ENCODE measurements at regions not wholly inside any gene's neighbourhood (a gene's known extent, or its start where the extent isn't known, plus 50 kb on each side); places are given as distances from the start of the nearest gene placed in this dataset.
"Not testable (repeated sequence)": the region's sequence is repeated elsewhere in the genome, so short reads cannot be mapped to it uniquely, and the experiment has no call there.

GRCh38 chr5:60455589-60455988 lies 244.4 kb downstream of the DEPDC1B start:
- Histone ChIP-seq H3K23ac (ENCODE audit: low read length in 2 of 2) (no peak overlapping the region), H3K9ac (ENCODE audit: low read length) (no peak overlapping the region), H4K91ac (ENCODE audit: low read length) (no peak overlapping the region), H2AFZ (ENCODE audit: low read depth, low read length) (no peak overlapping the region), H4K8ac (ENCODE audit: low read length) (no peak overlapping the region), H2BK5ac (ENCODE audit: low read depth, low read length, poor library complexity, severe bottlenecking) (no peak overlapping the region), H3K9me3 (ENCODE audit: control insufficient read depth, low read length) (no peaks in the 10 kb centered on the region), H3K36me3 (ENCODE audit: control insufficient read depth in 1 of 2, insufficient read depth in 2 of 2, low read depth in 1 of 2, low read length in 2 of 2) (no peaks in the 10 kb centered on the region), H3K79me1 (replicated peaks; ENCODE audit: low read length, poor library complexity, severe bottlenecking) (no peaks in the 10 kb centered on the region), H3K4ac (ENCODE audit: low read depth in 1 of 2, low read length in 2 of 2) (no peak overlapping the region), H2BK120ac (ENCODE audit: low read depth, low read length) (no peak overlapping the region), H2AK5ac (ENCODE audit: low read length, severe bottlenecking) (no peak overlapping the region), H3K4me1 (ENCODE audit: control insufficient read depth, insufficient read depth, low read depth, low read length) (no peaks in the 10 kb centered on the region), H3K27ac (ENCODE audit: low read length, poor library complexity, severe bottlenecking) (no peak overlapping the region), H2BK12ac (ENCODE audit: low read length in 2 of 2) (no peak overlapping the region), H3K4me2 (ENCODE audit: low read length, poor library complexity, severe bottlenecking) (no peak overlapping the region), H3K27me3 (ENCODE audit: control insufficient read depth in 1 of 2, insufficient read depth in 1 of 2, low read length in 2 of 2) (no peaks in the 10 kb centered on the region), H3K4me3 (ENCODE audit: insufficient read depth in 1 of 2, low read depth in 1 of 2, low read length in 2 of 2) (no peak overlapping the region), H2BK15ac (ENCODE audit: low read depth, poor library complexity, severe bottlenecking) (no peak overlapping the region), H3K18ac (ENCODE audit: low read depth in 1 of 2, low read length in 2 of 2) (no peak overlapping the region), H3K14ac (ENCODE audit: low read length in 2 of 2) (no peak overlapping the region)
- WGBS = 92% methylated on average over 2 of the region's 2 CpGs
- DNase-seq = no peak

DNA sequence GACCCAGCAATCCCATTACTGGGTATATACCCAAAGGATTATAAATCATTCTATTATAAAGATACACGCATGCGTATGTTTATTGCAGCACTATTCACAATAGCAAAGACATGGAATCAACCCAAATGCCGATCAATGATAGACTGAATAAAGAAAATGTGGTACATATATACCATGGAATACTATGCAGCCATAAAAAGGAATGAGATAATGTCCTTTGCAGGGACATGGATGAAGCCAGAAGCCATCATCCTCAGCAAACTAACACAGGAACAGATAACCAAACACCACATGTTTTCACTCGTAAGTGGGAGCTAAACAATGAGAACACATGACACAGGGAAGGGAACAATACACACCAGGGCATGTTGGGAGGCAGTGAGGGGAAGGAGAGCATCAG lies 245.7 kb downstream of the DEPDC1B start:
- no CpG with 5 or more reads among the region's 4 CpGs for WGBS
- H3K4me1 ChIP-seq (ENCODE audit: control insufficient read depth, insufficient read depth, low read depth, low read length); H3K4ac ChIP-seq (ENCODE audit: low read depth in 1 of 2, low read length in 2 of 2); H3K9me3 ChIP-seq (ENCODE audit: control insufficient read depth, low read length); DNase-seq; H3K14ac ChIP-seq (ENCODE audit: low read length in 2 of 2); H3K23ac ChIP-seq (ENCODE audit: low read length in 2 of 2); H3K18ac ChIP-seq (ENCODE audit: low read depth in 1 of 2, low read length in 2 of 2); H3K36me3 ChIP-seq (ENCODE audit: control insufficient read depth in 1 of 2, insufficient read depth in 2 of 2, low read depth in 1 of 2, low read length in 2 of 2); H3K4me2 ChIP-seq (ENCODE audit: low read length, poor library complexity, severe bottlenecking); H3K4me3 ChIP-seq (ENCODE audit: insufficient read depth in 1 of 2, low read depth in 1 of 2, low read length in 2 of 2); H2BK5ac ChIP-seq (ENCODE audit: low read depth, low read length, poor library complexity, severe bottlenecking); H3K27me3 ChIP-seq (ENCODE audit: control insufficient read depth in 1 of 2, insufficient read depth in 1 of 2, low read length in 2 of 2); H2AK5ac ChIP-seq (ENCODE audit: low read length, severe bottlenecking); H2BK15ac ChIP-seq (ENCODE audit: low read depth, poor library complexity, severe bottlenecking); H2AFZ ChIP-seq (ENCODE audit: low read depth, low read length); H2BK120ac ChIP-seq (ENCODE audit: low read depth, low read length); H3K9ac ChIP-seq (ENCODE audit: low read length); H3K27ac ChIP-seq (ENCODE audit: low read length, poor library complexity, severe bottlenecking); H4K91ac ChIP-seq (ENCODE audit: low read length); H4K8ac ChIP-seq (ENCODE audit: low read length); H3K79me1 ChIP-seq (replicated peaks; ENCODE audit: low read length, poor library complexity, severe bottlenecking): not testable (repeated sequence)
- peak overlapping the region in 1 of 2 experiments; percentile 77 for H2BK12ac ChIP-seq (ENCODE audit: low read length in 2 of 2)

- H3K4ac ChIP-seq (ENCODE audit: low read depth in 1 of 2, low read length in 2 of 2) = no peak overlapping the region
- DNase-seq = no peak
- H3K27me3 ChIP-seq (ENCODE audit: control insufficient read depth in 1 of 2, insufficient read depth in 1 of 2, low read length in 2 of 2) = no peaks in the 10 kb centered on the region
- H2BK120ac ChIP-seq (ENCODE audit: low read depth, low read length) = no peak overlapping the region
- 92% methylated on average over 3 of the region's 4 CpGs for WGBS
- no peak overlapping the region for H2AK5ac ChIP-seq (ENCODE audit: low read length, severe bottlenecking)
- no peak overlapping the region for H3K9ac ChIP-seq (ENCODE audit: low read length)
- H3K9me3 ChIP-seq (ENCODE audit: control insufficient read depth, low read length) = no peaks in the 10 kb centered on the region
- H3K36me3 ChIP-seq (ENCODE audit: control insufficient read depth in 1 of 2, insufficient read depth in 2 of 2, low read depth in 1 of 2, low read length in 2 of 2) = no peaks in the 10 kb centered on the region
- no peak overlapping the region for H2BK15ac ChIP-seq (ENCODE audit: low read depth, poor library complexity, severe bottlenecking)
- H3K4me1 ChIP-seq (ENCODE audit: control insufficient read depth, insufficient read depth, low read depth, low read length) = no peaks in the 10 kb centered on the region
- H3K18ac ChIP-seq (ENCODE audit: low read depth in 1 of 2, low read length in 2 of 2) = no peak overlapping the region
- H4K91ac ChIP-seq (ENCODE audit: low read length) = no peak overlapping the region
- no peak overlapping the region for H3K4me3 ChIP-seq (ENCODE audit: insufficient read depth in 1 of 2, low read depth in 1 of 2, low read length in 2 of 2)
- H4K8ac ChIP-seq (ENCODE audit: low read length) = no peak overlapping the region
- no peak overlapping the region for H2BK5ac ChIP-seq (ENCODE audit: low read depth, low read length, poor library complexity, severe bottlenecking)
- H3K14ac ChIP-seq (ENCODE audit: low read length in 2 of 2) = no peak overlapping the region
- H3K23ac ChIP-seq (ENCODE audit: low read length in 2 of 2) = no peak overlapping the region
- H2AFZ ChIP-seq (ENCODE audit: low read depth, low read length) = no peak overlapping the region
- no peaks in the 10 kb centered on the region for H3K79me1 ChIP-seq (replicated peaks; ENCODE audit: low read length, poor library complexity, severe bottlenecking)
- no peak overlapping the region for H3K4me2 ChIP-seq (ENCODE audit: low read length, poor library complexity, severe bottlenecking)
- no peak overlapping the region for H2BK12ac ChIP-seq (ENCODE audit: low read length in 2 of 2)
- H3K27ac ChIP-seq (ENCODE audit: low read length, poor library complexity, severe bottlenecking) = no peak overlapping the region
Observed at GRCh38 chr5:60453186-60453976, 246.6 kb downstream of the DEPDC1B start.

DNA sequence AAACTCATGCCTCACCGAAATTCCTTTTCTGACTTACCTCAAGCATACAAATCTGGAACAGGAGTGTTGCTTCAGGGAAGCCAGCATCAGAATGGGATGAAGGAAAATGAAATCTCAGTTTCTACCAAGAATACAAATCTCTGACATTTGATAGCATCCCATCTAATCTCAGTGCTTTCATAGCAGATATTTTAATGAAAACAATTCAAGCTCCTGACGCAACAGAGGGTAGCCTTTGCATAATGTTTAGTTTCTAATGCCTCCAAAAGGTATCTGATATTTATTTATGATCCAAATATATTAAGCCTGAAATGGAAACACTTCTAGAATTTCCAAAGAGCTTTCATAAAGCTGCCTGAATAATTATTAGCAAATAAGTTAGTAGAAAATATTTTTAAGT lies 251.4 kb downstream of the DEPDC1B start:
- no peak overlapping the region for H2AFZ ChIP-seq (ENCODE audit: low read depth, low read length)
- WGBS = no CpG with 5 or more reads among the region's 2 CpGs
- no peak overlapping the region for H2AK5ac ChIP-seq (ENCODE audit: low read length, severe bottlenecking)
- H3K18ac ChIP-seq (ENCODE audit: low read depth in 1 of 2, low read length in 2 of 2) = no peak overlapping the region
- no peak overlapping the region for H2BK12ac ChIP-seq (ENCODE audit: low read length in 2 of 2)
- no peak overlapping the region for H3K4ac ChIP-seq (ENCODE audit: low read depth in 1 of 2, low read length in 2 of 2)
- H3K4me2 ChIP-seq (ENCODE audit: low read length, poor library complexity, severe bottlenecking) = no peak overlapping the region
- no peak overlapping the region for H3K4me3 ChIP-seq (ENCODE audit: insufficient read depth in 1 of 2, low read depth in 1 of 2, low read length in 2 of 2)
- no peak overlapping the region for H4K8ac ChIP-seq (ENCODE audit: low read length)
- no peaks in the 10 kb centered on the region for H3K4me1 ChIP-seq (ENCODE audit: control insufficient read depth, insufficient read depth, low read depth, low read length)
- no peak overlapping the region for H4K91ac ChIP-seq (ENCODE audit: low read length)
- no peak overlapping the region for H3K9ac ChIP-seq (ENCODE audit: low read length)
- H3K23ac ChIP-seq (ENCODE audit: low read length in 2 of 2) = no peak overlapping the region
- H2BK5ac ChIP-seq (ENCODE audit: low read depth, low read length, poor library complexity, severe bottlenecking) = no peak overlapping the region
- no peaks in the 10 kb centered on the region for H3K36me3 ChIP-seq (ENCODE audit: control insufficient read depth in 1 of 2, insufficient read depth in 2 of 2, low read depth in 1 of 2, low read length in 2 of 2)
- DNase-seq = no peak
- no peak overlapping the region for H3K14ac ChIP-seq (ENCODE audit: low read length in 2 of 2)
- H2BK120ac ChIP-seq (ENCODE audit: low read depth, low read length) = no peak overlapping the region
- H3K27ac ChIP-seq (ENCODE audit: low read length, poor library complexity, severe bottlenecking) = no peak overlapping the region
- H3K9me3 ChIP-seq (ENCODE audit: control insufficient read depth, low read length) = no peaks in the 10 kb centered on the region
- H3K79me1 ChIP-seq (replicated peaks; ENCODE audit: low read length, poor library complexity, severe bottlenecking) = no peaks in the 10 kb centered on the region
- no peak overlapping the region for H2BK15ac ChIP-seq (ENCODE audit: low read depth, poor library complexity, severe bottlenecking)
- H3K27me3 ChIP-seq (ENCODE audit: control insufficient read depth in 1 of 2, insufficient read depth in 1 of 2, low read length in 2 of 2) = no peaks in the 10 kb centered on the region
